Stomach (tissue), 4 donors: ENCODE measurements at regions not wholly inside any gene's neighbourhood (a gene's known extent, or its start where the extent isn't known, plus 50 kb on each side); places are given as distances from the start of the nearest gene placed in this dataset.

Experiments used
- EP300 ChIP-seq: sonication (generic); formaldehyde crosslinking; IDR thresholded peaks from one replicate; pipeline ENCODE4 v1.6.1; 2017; ENCODE audit warnings: antibody characterized with exemption
- POLR2A ChIP-seq, 4 donors: fragments of 450-650 bp; IDR thresholded peaks; one replicate each; pipeline ENCODE4 v1.6.1; 2016; ENCODE audit warnings: antibody characterized with exemption in 4 of 4, control low read depth in 2 of 4, mild to moderate bottlenecking in 1 of 4, moderate library complexity in 1 of 4
- POLR2AphosphoS5 ChIP-seq, 3 donors: sonication (generic); formaldehyde crosslinking; IDR thresholded peaks; one replicate each; pipeline ENCODE4 v1.6.1; 2016; ENCODE audit warnings: antibody characterized with exemption in 3 of 3
- TF ChIP-seq, protein P1 (sequence below), 7 experiments: fragments of 450-650 bp in 4 of 7; fragments of 200-600 bp in 3 of 7; sonication (generic) in 3 of 7; IDR thresholded peaks; one replicate each; pipeline ENCODE4 v1.5.1; 2016 to 2019; ENCODE audit warnings: antibody characterized with exemption in 7 of 7, control low read depth in 2 of 7, mild to moderate bottlenecking in 1 of 7

DNA sequence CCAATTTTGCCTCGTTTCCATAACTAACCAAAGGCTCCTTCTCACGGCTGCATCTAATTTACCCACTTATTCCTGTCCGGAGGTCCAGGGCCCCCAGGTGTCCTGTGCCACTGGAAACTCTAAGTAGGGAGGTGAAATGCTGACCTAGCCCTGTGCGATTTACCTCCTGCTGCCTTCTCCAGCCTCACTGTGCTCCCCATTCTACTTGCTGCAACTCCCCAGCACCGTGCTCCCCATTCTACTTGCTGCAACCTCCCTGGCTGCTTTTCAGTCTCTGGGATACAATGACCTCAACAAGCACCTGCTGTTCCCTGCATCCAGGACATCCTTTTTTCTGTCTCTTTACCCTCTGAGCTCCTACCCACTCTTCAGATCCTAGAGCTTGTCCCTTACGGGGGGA is 254.7 kb upstream of the PROK2 start:
- TF ChIP-seq EP300 (no peak), POLR2AphosphoS5 (IDR thresholded peaks at IDR 0.05) (no peak), POLR2A (IDR thresholded peaks at IDR 0.05) (no peak)
- TF ChIP-seq, protein P1, sequence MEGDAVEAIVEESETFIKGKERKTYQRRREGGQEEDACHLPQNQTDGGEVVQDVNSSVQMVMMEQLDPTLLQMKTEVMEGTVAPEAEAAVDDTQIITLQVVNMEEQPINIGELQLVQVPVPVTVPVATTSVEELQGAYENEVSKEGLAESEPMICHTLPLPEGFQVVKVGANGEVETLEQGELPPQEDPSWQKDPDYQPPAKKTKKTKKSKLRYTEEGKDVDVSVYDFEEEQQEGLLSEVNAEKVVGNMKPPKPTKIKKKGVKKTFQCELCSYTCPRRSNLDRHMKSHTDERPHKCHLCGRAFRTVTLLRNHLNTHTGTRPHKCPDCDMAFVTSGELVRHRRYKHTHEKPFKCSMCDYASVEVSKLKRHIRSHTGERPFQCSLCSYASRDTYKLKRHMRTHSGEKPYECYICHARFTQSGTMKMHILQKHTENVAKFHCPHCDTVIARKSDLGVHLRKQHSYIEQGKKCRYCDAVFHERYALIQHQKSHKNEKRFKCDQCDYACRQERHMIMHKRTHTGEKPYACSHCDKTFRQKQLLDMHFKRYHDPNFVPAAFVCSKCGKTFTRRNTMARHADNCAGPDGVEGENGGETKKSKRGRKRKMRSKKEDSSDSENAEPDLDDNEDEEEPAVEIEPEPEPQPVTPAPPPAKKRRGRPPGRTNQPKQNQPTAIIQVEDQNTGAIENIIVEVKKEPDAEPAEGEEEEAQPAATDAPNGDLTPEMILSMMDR (IDR thresholded peaks at IDR 0.05) = no peak
